Colonic mucosa (tissue), 4 donors: ENCODE measurements at regions not wholly inside any gene's neighbourhood (a gene's known extent, or its start where the extent isn't known, plus 50 kb on each side); places are given as distances from the start of the nearest gene placed in this dataset.

Experiments used
- DNase-seq: peaks from one replicate; pipeline ENCODE4 v3.0.0-alpha.2; 2020
- H3K27ac ChIP-seq: fragments of 200-600 bp; one replicate; pipeline ENCODE4 v1.8.0; 2021
- H3K27me3 ChIP-seq: fragments of 200-600 bp; one replicate; pipeline ENCODE4 v1.8.0; 2021
- H3K36me3 ChIP-seq: fragments of 200-600 bp; one replicate; pipeline ENCODE4 v1.8.0; 2021
- H3K4me1 ChIP-seq: fragments of 200-600 bp; one replicate; pipeline ENCODE4 v1.8.0; 2021; ENCODE audit warnings: mild to moderate bottlenecking
- H3K4me3 ChIP-seq: fragments of 200-600 bp; one replicate; pipeline ENCODE4 v1.8.0; 2021
- H3K9ac ChIP-seq, 2 donors: one replicate each; pipeline ENCODE4 v1.7.0; 2013; ENCODE audit warnings: control low read depth in 2 of 2, low read depth in 2 of 2, low read length in 2 of 2
- H3K9me3 ChIP-seq: fragments of 200-600 bp; one replicate; pipeline ENCODE4 v1.8.0; 2021
- CTCF ChIP-seq: fragments of 200-600 bp; IDR thresholded peaks from one replicate; pipeline ENCODE4 v1.8.0; 2022; ENCODE audit warnings: antibody characterized with exemption, mild to moderate bottlenecking
- intact Hi-C: fragments of 100-400 bp; cut with DNase I; formaldehyde crosslinking; loops from one replicate; pipeline ENCODE4 v1.14.1; 2022
- donor health status: healthy.
- donor health status: DM: no; HTN: no; CAD: no.
- donor health status: DM: no; HTN: no; CAD: no.

GRCh38 chr12:11962860-11963259 lies 107.9 kb upstream of the BCL2L14 start:
- no peak overlapping the region for H3K27ac ChIP-seq
- intact Hi-C loops, result no loop called here
- H3K36me3 ChIP-seq, result no peaks in the 10 kb centered on the region
- no peaks in the 10 kb centered on the region for H3K4me1 ChIP-seq
- no peaks in the 10 kb centered on the region for H3K9me3 ChIP-seq
- H3K9ac ChIP-seq, result no peak overlapping the region
- no peak for DNase-seq
- no peaks in the 10 kb centered on the region for H3K27me3 ChIP-seq
- no peak overlapping the region for H3K4me3 ChIP-seq
- TF ChIP-seq CTCF, result no peak

GRCh38 chr12:11963841-11964471 lies 106.8 kb upstream of the BCL2L14 start:
- H3K4me1 ChIP-seq, result no peaks in the 10 kb centered on the region
- no peaks in the 10 kb centered on the region for H3K9me3 ChIP-seq
- no peak for DNase-seq
- H3K27ac ChIP-seq, result no peak overlapping the region
- no peak overlapping the region for H3K9ac ChIP-seq
- intact Hi-C loops, result no loop called here
- H3K27me3 ChIP-seq, result no peaks in the 10 kb centered on the region
- H3K36me3 ChIP-seq, result no peaks in the 10 kb centered on the region
- TF ChIP-seq CTCF, result no peak
- no peak overlapping the region for H3K4me3 ChIP-seq

- no peak for DNase-seq
- intact Hi-C loops, result no loop called here
- no peaks in the 10 kb centered on the region for H3K4me1 ChIP-seq
- TF ChIP-seq CTCF, result no peak
- no peaks in the 10 kb centered on the region for H3K9me3 ChIP-seq
- H3K27me3 ChIP-seq, result no peaks in the 10 kb centered on the region
- H3K4me3 ChIP-seq, result no peak overlapping the region
- H3K27ac ChIP-seq, result no peak overlapping the region
- no peaks in the 10 kb centered on the region for H3K36me3 ChIP-seq
- H3K9ac ChIP-seq, result no peak overlapping the region
Measured at GRCh38 chr12:11965258-11965910, 105.4 kb upstream of the BCL2L14 start.

GRCh38 chr12:11967376-11968047 lies 103.2 kb upstream of the BCL2L14 start:
- Histone ChIP-seq H3K27ac (no peak overlapping the region), H3K4me1 (no peaks in the 10 kb centered on the region), H3K4me3 (no peak overlapping the region), H3K27me3 (no peaks in the 10 kb centered on the region), H3K9ac (no peak overlapping the region), H3K36me3 (no peaks in the 10 kb centered on the region), H3K9me3 (no peaks in the 10 kb centered on the region)
- intact Hi-C loops, result no loop called here
- no peak for DNase-seq
- no peak for TF ChIP-seq CTCF

DNA sequence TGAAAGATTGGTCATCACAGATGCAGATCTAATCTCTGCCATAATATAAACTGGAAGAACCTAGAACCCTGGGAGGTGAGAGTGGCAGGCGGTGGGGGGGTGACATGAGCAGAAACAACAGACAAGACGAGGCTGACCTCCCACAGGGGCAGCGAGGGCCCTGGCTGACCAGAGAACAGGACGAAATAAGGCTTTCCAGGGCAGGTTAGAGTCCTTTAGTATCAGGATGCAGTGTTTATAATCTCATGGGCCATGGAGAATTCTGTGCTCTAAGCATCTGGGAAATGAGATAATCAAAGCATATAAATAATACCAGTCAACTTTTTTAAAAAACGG lies 102.7 kb upstream of the BCL2L14 start:
- intact Hi-C loops, result no loop called here
- no peak overlapping the region for H3K27ac ChIP-seq
- H3K27me3 ChIP-seq, result no peaks in the 10 kb centered on the region
- no peak overlapping the region for H3K4me3 ChIP-seq
- H3K9ac ChIP-seq, result no peak overlapping the region
- H3K4me1 ChIP-seq, result no peaks in the 10 kb centered on the region
- no peak for DNase-seq
- H3K9me3 ChIP-seq, result no peaks in the 10 kb centered on the region
- TF ChIP-seq CTCF, result no peak
- H3K36me3 ChIP-seq, result no peaks in the 10 kb centered on the region
